Endothelial cell of umbilical vein (primary cell): ENCODE measurements at regions not wholly inside any gene's neighbourhood (a gene's known extent, or its start where the extent isn't known, plus 50 kb on each side); places are given as distances from the start of the nearest gene placed in this dataset.
"Not testable (repeated sequence)": the region's sequence is repeated elsewhere in the genome, so short reads cannot be mapped to it uniquely, and the experiment has no call there.

Experiments
- BruUV-seq: library from RNA; stranded (reverse); fragments of 400-500 nt; replicated peaks from 2 replicates; lab custom pipeline; 2021; lab: Mats Ljungman, UMichigan
- CTCF ChIA-PET: fragments of 300-600, 350-600 bp; sonication (Branson Sonifier 250); formaldehyde crosslinking; loops from one replicate; lab custom pipeline; 2021; ENCODE audit warnings: antibody characterized with exemption, inconsistent platforms; lab: Charles Lee
- POLR2A ChIA-PET: fragments of 300-600, 350-600 bp; sonication (Branson Sonifier 250); formaldehyde crosslinking; loops from one replicate; lab custom pipeline; 2021; ENCODE audit warnings: antibody characterized with exemption, inconsistent platforms; lab: Charles Lee
- DNase-seq: peaks from one replicate; pipeline ENCODE4 v3.0.0-alpha.2; 2011; ENCODE audit warnings: low read depth, low spot score
- FAIRE-seq: peaks from 2 replicates; lab custom pipeline; 2011; peaks lifted over from hg19 to GRCh38; lab: Jason Lieb, UNC
- H2AFZ ChIP-seq: 2 replicates; pipeline ENCODE4 v1.6.0; 2012; ENCODE audit warnings: low read depth, low read length, control low read depth, inconsistent platforms
- H3K27ac ChIP-seq: 2 replicates; pipeline ENCODE4 v1.5.1; 2011; ENCODE audit warnings: low read depth, mild to moderate bottlenecking, control low read depth, low read length, moderate library complexity; ENCODE audit not compliant: insufficient read depth
- H3K27me3 ChIP-seq, 2 experiments: 2 replicates each; pipeline versions ENCODE4 v1.6.0 to v1.6.1; 2011; ENCODE audit warnings: low read length in 2 of 2, mixed read lengths in 1 of 2; ENCODE audit not compliant: control insufficient read depth in 2 of 2, insufficient read depth in 2 of 2
- H3K36me3 ChIP-seq, 2 experiments: 2 replicates in 1 of 2; 3 replicates in 1 of 2; pipeline ENCODE4 v1.5.1; 2011; ENCODE audit warnings: low read length in 2 of 2, mild to moderate bottlenecking in 1 of 2, moderate library complexity in 1 of 2; ENCODE audit not compliant: control insufficient read depth in 2 of 2, insufficient read depth in 2 of 2; ENCODE audit errors: extremely low read depth in 1 of 2
- H3K4me1 ChIP-seq: 3 replicates; pipeline ENCODE4 v1.5.1; 2011; ENCODE audit warnings: mild to moderate bottlenecking, low read length; ENCODE audit not compliant: control insufficient read depth, insufficient read depth; ENCODE audit errors: extremely low read depth
- H3K4me2 ChIP-seq: 2 replicates; pipeline ENCODE4 v1.6.1; 2011; ENCODE audit warnings: low read length, control low read depth, mixed read lengths; ENCODE audit not compliant: insufficient read depth
- H3K4me3 ChIP-seq, 3 experiments: fragments of 200-600 bp in 1 of 3; sonication (generic), shearing (Covaris generic) in 1 of 3; replicated peaks in 1 of 3; 2 replicates each; pipeline ENCODE4 v1.5.1; 2011 to 2016; ENCODE audit warnings: control low read depth in 3 of 3, low read length in 3 of 3, mild to moderate bottlenecking in 2 of 3, inconsistent platforms in 1 of 3, low read depth in 1 of 3, moderate library complexity in 1 of 3; ENCODE audit not compliant: insufficient read depth in 1 of 3
- H3K79me2 ChIP-seq: 2 replicates; pipeline ENCODE4 v1.6.0; 2012; ENCODE audit warnings: low read length, inconsistent platforms; ENCODE audit not compliant: control insufficient read depth, insufficient read depth
- H3K9ac ChIP-seq: replicated peaks from 2 replicates; pipeline ENCODE3; 2011; ENCODE audit warnings: low read length, control low read depth; ENCODE audit not compliant: insufficient read depth; ENCODE audit errors: extremely low read depth
- H3K9me1 ChIP-seq: replicated peaks from 3 replicates; pipeline ENCODE4 v1.6.0; 2011; ENCODE audit warnings: mild to moderate bottlenecking, low read length; ENCODE audit not compliant: control insufficient read depth, insufficient read depth; ENCODE audit errors: extremely low read depth
- H3K9me3 ChIP-seq: replicated peaks from 2 replicates; pipeline ENCODE4 v1.5.1; 2012; ENCODE audit warnings: low read length, inconsistent platforms; ENCODE audit not compliant: control insufficient read depth, insufficient read depth
- H4K20me1 ChIP-seq: replicated peaks from 2 replicates; pipeline ENCODE3; 2011; ENCODE audit warnings: mild to moderate bottlenecking, low read length; ENCODE audit not compliant: control insufficient read depth, insufficient read depth; ENCODE audit errors: extremely low read depth
- EZH2 ChIP-seq: IDR thresholded peaks from 2 replicates; pipeline ENCODE4 v1.6.1; 2012; ENCODE audit warnings: borderline replicate concordance, low read depth, mild to moderate bottlenecking, moderate library complexity, low read length, inconsistent platforms; ENCODE audit not compliant: severe bottlenecking
- FOS ChIP-seq: IDR thresholded peaks from 2 replicates; pipeline ENCODE4 v1.6.1; 2011; ENCODE audit warnings: mild to moderate bottlenecking, low read length, moderate library complexity, borderline replicate concordance; ENCODE audit not compliant: insufficient read depth
- GATA2 ChIP-seq: IDR thresholded peaks from 2 replicates; pipeline ENCODE4 v1.7.0; 2011; ENCODE audit warnings: low read depth, mild to moderate bottlenecking, moderate library complexity, mixed read lengths, low read length; ENCODE audit not compliant: insufficient read length, insufficient read depth
- JUN ChIP-seq: IDR thresholded peaks from 2 replicates; pipeline ENCODE4 v1.6.1; 2011; ENCODE audit warnings: borderline replicate concordance, low read depth; ENCODE audit not compliant: insufficient read length, insufficient read depth
- MYC ChIP-seq: IDR thresholded peaks from one replicate; pipeline ENCODE4 v1.6.1; 2011; ENCODE audit warnings: mild to moderate bottlenecking, low read depth, low read length
- POLR2A ChIP-seq: IDR thresholded peaks from 2 replicates; pipeline ENCODE4 v1.6.1; 2012; ENCODE audit warnings: low read depth, mild to moderate bottlenecking, control low read depth, low read length
- POLR2AphosphoS5 ChIP-seq: IDR thresholded peaks from 2 replicates; pipeline ENCODE4 v1.6.1; 2012; ENCODE audit warnings: low read depth, mild to moderate bottlenecking, control low read depth, low read length, moderate library complexity; ENCODE audit not compliant: insufficient read depth
- dilution Hi-C: fragments of 300-500 bp; cut with MboI; formaldehyde crosslinking; loops from one replicate; pipeline ENCODE4 v1.15.0; 2019; ENCODE audit warnings: low sequenced_read_pairs; ENCODE audit not compliant: extremely low pct_ligation_motif_present
- intact Hi-C: fragments of 100-400 bp; cut with micrococcal nuclease; formaldehyde crosslinking; loops from one replicate; pipeline ENCODE4 v1.10.0; 2022
- TF ChIP-seq, protein P1 (sequence below): IDR thresholded peaks from 2 replicates; pipeline ENCODE4 v1.6.1; 2011; ENCODE audit not compliant: insufficient read depth, insufficient read length
- TF ChIP-seq, protein P2 (sequence below), 2 donors: IDR thresholded peaks; 1 replicate in 1 of 2; 2 replicates in 1 of 2; pipeline ENCODE4 v1.5.1; 2011; ENCODE audit warnings: low read length in 2 of 2, mild to moderate bottlenecking in 2 of 2, moderate library complexity in 2 of 2, control low read depth in 1 of 2, inconsistent platforms in 1 of 2, low read depth in 1 of 2; ENCODE audit not compliant: insufficient read depth in 1 of 2; ENCODE audit errors: extremely low read depth in 1 of 2

DNA sequence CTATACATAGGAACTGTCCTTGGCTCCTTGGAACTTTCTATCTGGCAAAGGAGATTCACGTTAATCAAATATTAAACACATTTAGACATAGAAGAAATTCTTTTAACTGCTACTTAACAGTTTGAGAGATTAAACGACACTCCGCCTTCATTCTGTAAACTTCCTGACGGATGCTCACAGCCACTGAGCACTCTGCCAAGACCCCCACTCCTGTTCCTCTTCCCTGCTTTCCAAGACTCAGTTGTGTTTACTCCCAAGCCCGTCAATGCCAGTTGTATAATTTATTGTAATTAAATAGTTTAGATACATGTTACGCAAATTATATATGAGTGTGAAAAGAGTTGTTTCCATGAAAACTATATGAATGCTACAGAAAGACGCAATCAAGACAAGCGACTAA lies 321.4 kb upstream of the EPHA4 start:
- intact Hi-C loops: no loop called here
- H4K20me1 ChIP-seq: no peaks in the 10 kb centered on the region
- no peak overlapping the region for H2AFZ ChIP-seq
- POLR2A ChIA-PET: no interaction called here
- H3K27ac ChIP-seq: no peak overlapping the region
- dilution Hi-C loops: no loop called here
- no peak for FAIRE-seq
- H3K4me3 ChIP-seq: no peak overlapping the region
- no peak overlapping the region for H3K4me2 ChIP-seq
- BruUV-seq: no TSS peak
- no peak for DNase-seq
- no peaks in the 10 kb centered on the region for H3K9me1 ChIP-seq
- no peaks in the 10 kb centered on the region for H3K9me3 ChIP-seq
- no peaks in the 10 kb centered on the region for H3K27me3 ChIP-seq
- no peak overlapping the region for H3K9ac ChIP-seq
- CTCF ChIA-PET: no interaction called here
- H3K79me2 ChIP-seq: no peaks in the 10 kb centered on the region
- TF ChIP-seq, protein P1, sequence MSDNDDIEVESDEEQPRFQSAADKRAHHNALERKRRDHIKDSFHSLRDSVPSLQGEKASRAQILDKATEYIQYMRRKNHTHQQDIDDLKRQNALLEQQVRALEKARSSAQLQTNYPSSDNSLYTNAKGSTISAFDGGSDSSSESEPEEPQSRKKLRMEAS: no peak
- TF ChIP-seq EZH2: no peak
- TF ChIP-seq, protein P2, sequence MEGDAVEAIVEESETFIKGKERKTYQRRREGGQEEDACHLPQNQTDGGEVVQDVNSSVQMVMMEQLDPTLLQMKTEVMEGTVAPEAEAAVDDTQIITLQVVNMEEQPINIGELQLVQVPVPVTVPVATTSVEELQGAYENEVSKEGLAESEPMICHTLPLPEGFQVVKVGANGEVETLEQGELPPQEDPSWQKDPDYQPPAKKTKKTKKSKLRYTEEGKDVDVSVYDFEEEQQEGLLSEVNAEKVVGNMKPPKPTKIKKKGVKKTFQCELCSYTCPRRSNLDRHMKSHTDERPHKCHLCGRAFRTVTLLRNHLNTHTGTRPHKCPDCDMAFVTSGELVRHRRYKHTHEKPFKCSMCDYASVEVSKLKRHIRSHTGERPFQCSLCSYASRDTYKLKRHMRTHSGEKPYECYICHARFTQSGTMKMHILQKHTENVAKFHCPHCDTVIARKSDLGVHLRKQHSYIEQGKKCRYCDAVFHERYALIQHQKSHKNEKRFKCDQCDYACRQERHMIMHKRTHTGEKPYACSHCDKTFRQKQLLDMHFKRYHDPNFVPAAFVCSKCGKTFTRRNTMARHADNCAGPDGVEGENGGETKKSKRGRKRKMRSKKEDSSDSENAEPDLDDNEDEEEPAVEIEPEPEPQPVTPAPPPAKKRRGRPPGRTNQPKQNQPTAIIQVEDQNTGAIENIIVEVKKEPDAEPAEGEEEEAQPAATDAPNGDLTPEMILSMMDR (IDR thresholded peaks at IDR 0.05; ENCODE audit: extremely low read depth in 1 of 2, insufficient read depth in 1 of 2, low read depth in 1 of 2, low read length in 2 of 2): no peak
- no peak for TF ChIP-seq POLR2AphosphoS5
- TF ChIP-seq POLR2A: no peak
- TF ChIP-seq GATA2: no peak
- no peak for TF ChIP-seq MYC
- TF ChIP-seq FOS: no peak
- no peak for TF ChIP-seq JUN
- no peaks in the 10 kb centered on the region for H3K36me3 ChIP-seq
- no peaks in the 10 kb centered on the region for H3K4me1 ChIP-seq

DNA sequence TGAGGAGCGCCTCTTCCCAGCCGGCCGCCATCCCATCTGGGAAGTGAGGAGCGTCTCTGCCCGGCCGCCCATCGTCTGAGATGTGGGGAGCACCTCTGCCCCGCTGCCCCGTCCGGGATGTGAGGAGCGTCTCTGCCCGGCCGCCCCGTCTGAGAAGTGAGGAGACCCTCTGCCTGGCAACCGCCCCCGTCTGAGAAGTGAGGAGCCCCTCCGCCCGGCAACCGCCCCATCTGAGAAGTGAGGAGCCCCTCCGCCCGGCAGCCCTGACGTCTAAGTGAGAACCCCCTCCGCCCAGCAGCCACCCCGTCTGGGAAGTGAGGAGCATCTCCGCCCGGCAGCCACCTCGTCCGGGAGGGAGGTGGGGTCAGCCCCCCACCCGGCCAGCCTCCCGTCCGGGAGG lies 319.9 kb upstream of the EPHA4 start:
- H3K9ac ChIP-seq, H3K4me1 ChIP-seq, dilution Hi-C loops, H3K36me3 ChIP-seq, POLR2A ChIA-PET, H3K79me2 ChIP-seq, intact Hi-C loops, H3K4me2 ChIP-seq, H3K4me3 ChIP-seq, H3K27me3 ChIP-seq, DNase-seq, CTCF ChIA-PET, H3K9me1 ChIP-seq, BruUV-seq, H4K20me1 ChIP-seq, H2AFZ ChIP-seq, H3K27ac ChIP-seq, FAIRE-seq, H3K9me3 ChIP-seq: not testable (repeated sequence)
